Activated gamma-delta T cell treated with Interleukin-2 at 50 U/mL for 16 hours (primary cell): ENCODE measurements at regions not wholly inside any gene's neighbourhood (a gene's known extent, or its start where the extent isn't known, plus 50 kb on each side); places are given as distances from the start of the nearest gene placed in this dataset.

Experiments used
- DNase-seq: peaks from one replicate; pipeline ENCODE4 v3.0.0-alpha.2; 2020

GRCh38 chr10:1920127-1920526 lies 182.8 kb upstream of the ADARB2 start:
- no peak for DNase-seq

- no peak for DNase-seq
Observed at GRCh38 chr10:1911771-1912170, 174.4 kb upstream of the ADARB2 start.

- DNase-seq = no peak
Observed at GRCh38 chr10:1903982-1904381, 166.7 kb upstream of the ADARB2 start.

GRCh38 chr10:1896153-1896552 lies 158.8 kb upstream of the ADARB2 start:
- DNase-seq = no peak

GRCh38 chr10:1895691-1896090 lies 158.4 kb upstream of the ADARB2 start:
- no peak for DNase-seq

GRCh38 chr10:1894912-1895311 lies 157.6 kb upstream of the ADARB2 start:
- DNase-seq = no peak

- no peak for DNase-seq
Observed at GRCh38 chr10:1893941-1894340, 156.6 kb upstream of the ADARB2 start.

- DNase-seq = no peak
Observed at GRCh38 chr10:1886039-1886438, 148.7 kb upstream of the ADARB2 start.

- DNase-seq = no peak
Observed at GRCh38 chr10:1882728-1883127, 145.4 kb upstream of the ADARB2 start.

- DNase-seq = no peak
Observed at GRCh38 chr10:1882180-1882579, 144.9 kb upstream of the ADARB2 start.

GRCh38 chr10:1881636-1882035 lies 144.3 kb upstream of the ADARB2 start:
- DNase-seq = no peak

GRCh38 chr10:1874533-1874932 lies 137.2 kb upstream of the ADARB2 start:
- DNase-seq = no peak

- no peak for DNase-seq
Observed at GRCh38 chr10:1873661-1874315, 136.5 kb upstream of the ADARB2 start.

GRCh38 chr10:1872151-1872726 lies 134.9 kb upstream of the ADARB2 start:
- no peak for DNase-seq

GRCh38 chr10:1870491-1870890 lies 133.2 kb upstream of the ADARB2 start:
- no peak for DNase-seq

- DNase-seq = no peak
Observed at GRCh38 chr10:1869861-1870260, 132.5 kb upstream of the ADARB2 start.

- DNase-seq = no peak
Observed at GRCh38 chr10:1860351-1860750, 123.0 kb upstream of the ADARB2 start.

- no peak for DNase-seq
Observed at GRCh38 chr10:1858547-1858946, 121.2 kb upstream of the ADARB2 start.

- DNase-seq = no peak
Observed at GRCh38 chr10:1858048-1858447, 120.7 kb upstream of the ADARB2 start.

- DNase-seq = no peak
Observed at GRCh38 chr10:1855911-1856310, 118.6 kb upstream of the ADARB2 start.

- no peak for DNase-seq
Observed at GRCh38 chr10:1854271-1854670, 116.9 kb upstream of the ADARB2 start.

- DNase-seq = no peak
Observed at GRCh38 chr10:1853801-1854200, 116.5 kb upstream of the ADARB2 start.

GRCh38 chr10:1852841-1853240 lies 115.5 kb upstream of the ADARB2 start:
- no peak for DNase-seq

GRCh38 chr10:1851762-1852161 lies 114.4 kb upstream of the ADARB2 start:
- DNase-seq = no peak

GRCh38 chr10:1850971-1851527 lies 113.7 kb upstream of the ADARB2 start:
- no peak for DNase-seq
